ENCODE measurements at regions not wholly inside any gene's neighbourhood (a gene's known extent, or its start where the extent isn't known, plus 50 kb on each side); places are given as distances from the start of the nearest gene placed in this dataset.

DNA sequence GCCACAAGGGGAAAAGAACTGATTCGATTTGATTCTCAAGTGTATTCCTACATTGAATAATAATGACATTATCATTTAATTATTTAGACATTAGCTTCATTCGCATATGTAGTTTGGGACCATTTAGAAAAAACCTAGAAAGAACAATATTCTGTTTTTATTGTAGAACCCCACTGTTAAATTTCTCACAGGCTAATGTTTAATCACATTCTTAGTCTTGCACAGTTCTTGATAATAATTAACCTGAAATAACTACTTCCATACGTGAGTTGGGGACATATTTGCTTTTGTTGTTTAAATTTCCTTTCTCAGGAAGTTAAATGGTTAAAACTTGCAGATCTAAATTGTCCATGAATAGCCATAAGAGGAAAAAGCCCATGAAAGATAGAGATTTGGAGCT, 275.2 kb downstream of the TFAP2B start:
- TF ChIP-seq, protein P1, sequence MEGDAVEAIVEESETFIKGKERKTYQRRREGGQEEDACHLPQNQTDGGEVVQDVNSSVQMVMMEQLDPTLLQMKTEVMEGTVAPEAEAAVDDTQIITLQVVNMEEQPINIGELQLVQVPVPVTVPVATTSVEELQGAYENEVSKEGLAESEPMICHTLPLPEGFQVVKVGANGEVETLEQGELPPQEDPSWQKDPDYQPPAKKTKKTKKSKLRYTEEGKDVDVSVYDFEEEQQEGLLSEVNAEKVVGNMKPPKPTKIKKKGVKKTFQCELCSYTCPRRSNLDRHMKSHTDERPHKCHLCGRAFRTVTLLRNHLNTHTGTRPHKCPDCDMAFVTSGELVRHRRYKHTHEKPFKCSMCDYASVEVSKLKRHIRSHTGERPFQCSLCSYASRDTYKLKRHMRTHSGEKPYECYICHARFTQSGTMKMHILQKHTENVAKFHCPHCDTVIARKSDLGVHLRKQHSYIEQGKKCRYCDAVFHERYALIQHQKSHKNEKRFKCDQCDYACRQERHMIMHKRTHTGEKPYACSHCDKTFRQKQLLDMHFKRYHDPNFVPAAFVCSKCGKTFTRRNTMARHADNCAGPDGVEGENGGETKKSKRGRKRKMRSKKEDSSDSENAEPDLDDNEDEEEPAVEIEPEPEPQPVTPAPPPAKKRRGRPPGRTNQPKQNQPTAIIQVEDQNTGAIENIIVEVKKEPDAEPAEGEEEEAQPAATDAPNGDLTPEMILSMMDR (IDR thresholded peaks at IDR 0.05; ENCODE audit: low read depth, low read length): no peak
- TF ChIP-seq POLR2A (IDR thresholded peaks at IDR 0.05; ENCODE audit: extremely low read depth, insufficient read length): no peak
- TF ChIP-seq MYC (IDR thresholded peaks at IDR 0.05; ENCODE audit: low read depth, low read length): no peak
